HCT116 (cell line): ENCODE measurements at regions not wholly inside any gene's neighbourhood (a gene's known extent, or its start where the extent isn't known, plus 50 kb on each side); places are given as distances from the start of the nearest gene placed in this dataset.

ENCODE experiments used
- ATAC-seq: fragments of 200-7000 bp; cut with Tn5 transposase; 2 replicates; pipeline ENCODE4 v1.9.1; 2020; ENCODE audit warnings: mild to moderate bottlenecking, moderate library complexity
- BruUV-seq: library from RNA; stranded (reverse); fragments of 400-500 nt; replicated peaks from 2 replicates; lab custom pipeline; 2021; lab: Mats Ljungman, UMichigan
- CTCF ChIA-PET: fragments of 300-600 bp; sonication (Branson Sonifier 250); formaldehyde crosslinking; loops from one replicate; lab custom pipeline; 2021; ENCODE audit warnings: antibody characterized with exemption; lab: Charles Lee
- POLR2A ChIA-PET: fragments of 300-600, 350-600 bp; sonication (Branson Sonifier 250); formaldehyde crosslinking; loops from one replicate; lab custom pipeline; 2021; ENCODE audit warnings: antibody characterized with exemption; lab: Charles Lee
- RAD21 ChIA-PET, 2 experiments: fragments of 300-600 bp; sonication (Branson Sonifier 250); formaldehyde crosslinking; loops; one replicate each; lab custom pipeline; 2023; ENCODE audit warnings: low total read pairs in 2 of 2; ENCODE audit not compliant: uncharacterized antibody in 2 of 2, unreplicated experiment in 2 of 2, low non-redundant PET in 1 of 2; lab: Charles Lee
- DNase-seq: peaks from one replicate; pipeline ENCODE4 v3.0.0-alpha.2; 2010; ENCODE audit warnings: low read depth, low spot score
- H2AFZ ChIP-seq: fragments of 200-600 bp; shearing (Covaris generic), sonication (generic); 2 replicates; pipeline ENCODE4 v1.6.1; 2017; ENCODE audit warnings: low read depth, mixed run types, mixed read lengths, antibody characterized with exemption, low read length; ENCODE audit not compliant: poor library complexity, severe bottlenecking
- H3K27ac ChIP-seq: 2 replicates; pipeline ENCODE4 v1.5.1; 2012; ENCODE audit warnings: low read depth, low read length
- H3K27me3 ChIP-seq: fragments of 200-600 bp; sonication (generic); 2 replicates; pipeline ENCODE4 v1.6.1; 2016; ENCODE audit warnings: mixed run types, low read length, mixed read lengths; ENCODE audit not compliant: insufficient read depth
- H3K36me3 ChIP-seq, 2 experiments: fragments of 200-500 bp in 1 of 2; fragments of 200-600 bp in 1 of 2; sonication (Bioruptor generic) in 1 of 2; sonication (generic) in 1 of 2; 2 replicates each; pipeline versions ENCODE4 v1.5.1 to v1.6.1; 2014 to 2016; ENCODE audit warnings: low read length in 2 of 2, inconsistent platforms in 1 of 2, mixed read lengths in 1 of 2, mixed run types in 1 of 2; ENCODE audit not compliant: insufficient read depth in 2 of 2, control insufficient read depth in 1 of 2
- H3K4me1 ChIP-seq, 2 experiments: fragments of 200-600 bp in 1 of 2; sonication (generic) in 1 of 2; 2 replicates each; pipeline versions ENCODE4 v1.5.1 to v1.6.1; 2012 to 2017; ENCODE audit warnings: low read length in 2 of 2, inconsistent platforms in 1 of 2, mild to moderate bottlenecking in 1 of 2, mixed read lengths in 1 of 2, mixed run types in 1 of 2, moderate library complexity in 1 of 2; ENCODE audit not compliant: insufficient read depth in 2 of 2, control insufficient read depth in 1 of 2
- H3K4me2 ChIP-seq: fragments of 200-600 bp; sonication (generic); 2 replicates; pipeline ENCODE4 v1.6.1; 2017; ENCODE audit warnings: mixed run types, low read length, mixed read lengths
- H3K4me3 ChIP-seq, 2 experiments: fragments of 200-600 bp in 1 of 2; sonication (generic) in 1 of 2; replicated peaks in 1 of 2; 2 replicates each; pipeline ENCODE4 v1.5.1; 2011 to 2016; ENCODE audit warnings: low read length in 2 of 2, control low read depth in 1 of 2, low read depth in 1 of 2, mild to moderate bottlenecking in 1 of 2, mixed read lengths in 1 of 2, mixed run types in 1 of 2
- H3K79me2 ChIP-seq: fragments of 200-600 bp; sonication (generic); 2 replicates; pipeline ENCODE4 v1.6.1; 2017; ENCODE audit warnings: mild to moderate bottlenecking, mixed run types, low read length, moderate library complexity, mixed read lengths; ENCODE audit not compliant: insufficient read depth
- H3K9ac ChIP-seq: fragments of 200-600 bp; sonication (generic); 2 replicates; pipeline ENCODE4 v1.6.1; 2016; ENCODE audit warnings: low read length, mixed read lengths
- H3K9me2 ChIP-seq: fragments of 200-600 bp; sonication (generic), shearing (Covaris generic); 2 replicates; pipeline ENCODE4 v1.6.1; 2017; ENCODE audit warnings: mixed run types, mild to moderate bottlenecking, moderate library complexity; ENCODE audit not compliant: insufficient read depth
- H3K9me3 ChIP-seq, 2 experiments: fragments of 200-500 bp in 1 of 2; fragments of 200-600 bp in 1 of 2; sonication (Bioruptor generic) in 1 of 2; sonication (generic) in 1 of 2; 2 replicates each; pipeline ENCODE4 v1.6.1; 2014 to 2017; ENCODE audit warnings: low read length in 2 of 2, mixed read lengths in 2 of 2, inconsistent platforms in 1 of 2, low read depth in 1 of 2, mild to moderate bottlenecking in 1 of 2, mixed run types in 1 of 2, moderate library complexity in 1 of 2; ENCODE audit not compliant: control insufficient read depth in 1 of 2, insufficient read depth in 1 of 2
- H4K20me1 ChIP-seq: fragments of 200-600 bp; sonication (generic), shearing (Covaris generic); 2 replicates; pipeline ENCODE4 v1.6.1; 2017; ENCODE audit warnings: mixed run types, mild to moderate bottlenecking, moderate library complexity; ENCODE audit not compliant: insufficient read depth
- ATF3 ChIP-seq: IDR thresholded peaks from 2 replicates; pipeline ENCODE4 v1.6.1; 2012
- CBX3 ChIP-seq: IDR thresholded peaks from 2 replicates; pipeline ENCODE4 v1.6.1; 2012; ENCODE audit warnings: low read depth
- EGR1 ChIP-seq: IDR thresholded peaks from 2 replicates; pipeline ENCODE4 v1.6.1; 2012; ENCODE audit warnings: low read depth
- EZH2 ChIP-seq: fragments of 200-600 bp; sonication (generic); IDR thresholded peaks from 2 replicates; pipeline ENCODE4 v1.6.1; 2017; ENCODE audit warnings: antibody characterized with exemption, mixed run types
- EZH2phosphoT487 ChIP-seq: fragments of 200-600 bp; IDR thresholded peaks from 2 replicates; pipeline ENCODE4 v1.6.1; 2018; ENCODE audit warnings: antibody characterized with exemption, borderline replicate concordance
- FOSL1 ChIP-seq: IDR thresholded peaks from 2 replicates; pipeline ENCODE4 v1.6.1; 2012; ENCODE audit warnings: low read depth
- JUND ChIP-seq: IDR thresholded peaks from 2 replicates; pipeline ENCODE4 v1.6.1; 2012
- POLR2A ChIP-seq: IDR thresholded peaks from 2 replicates; pipeline ENCODE4 v1.7.0; 2011; ENCODE audit warnings: borderline replicate concordance; ENCODE audit not compliant: insufficient read depth, insufficient read length; ENCODE audit errors: extremely low read depth
- POLR2AphosphoS5 ChIP-seq: IDR thresholded peaks from 2 replicates; pipeline ENCODE4 v1.6.1; 2011; ENCODE audit warnings: mild to moderate bottlenecking, low read depth, low read length, moderate library complexity
- RAD21 ChIP-seq: IDR thresholded peaks from 2 replicates; pipeline ENCODE4 v1.6.1; 2012; ENCODE audit warnings: low read depth, mild to moderate bottlenecking
- REST ChIP-seq: IDR thresholded peaks from 2 replicates; pipeline ENCODE4 v1.6.1; 2012; ENCODE audit warnings: low read depth
- SP1 ChIP-seq: IDR thresholded peaks from 2 replicates; pipeline ENCODE4 v1.6.1; 2012; ENCODE audit warnings: low read depth
- SRF ChIP-seq: IDR thresholded peaks from 2 replicates; pipeline ENCODE4 v1.6.1; 2012; ENCODE audit warnings: low read depth
- TCF7L2 ChIP-seq: IDR thresholded peaks from 2 replicates; pipeline ENCODE4 v1.7.0; 2011; ENCODE audit warnings: borderline replicate concordance, inconsistent platforms; ENCODE audit not compliant: insufficient read depth, insufficient read length; ENCODE audit errors: extremely low read depth
- YY1 ChIP-seq: IDR thresholded peaks from 2 replicates; pipeline ENCODE4 v1.6.1; 2011; ENCODE audit warnings: low read length, low read depth, moderate library complexity, mild to moderate bottlenecking; ENCODE audit not compliant: insufficient replicate concordance; ENCODE audit errors: extremely low read depth
- ZBTB33 ChIP-seq: IDR thresholded peaks from 2 replicates; pipeline ENCODE4 v1.6.1; 2011; ENCODE audit warnings: mild to moderate bottlenecking, low read length, moderate library complexity; ENCODE audit not compliant: insufficient replicate concordance; ENCODE audit errors: extremely low read depth
- ZFX ChIP-seq: fragments of 450-650 bp; IDR thresholded peaks from 2 replicates; pipeline ENCODE4 v1.6.1; 2017
- ZNF274 ChIP-seq: fragments of 200-500 bp; sonication (Bioruptor generic); IDR thresholded peaks from 2 replicates; pipeline ENCODE4 v1.6.1; 2014; ENCODE audit warnings: mild to moderate bottlenecking, low read depth, low read length, inconsistent platforms
- intact Hi-C: fragments of 100-400 bp; cut with micrococcal nuclease; formaldehyde crosslinking; loops from 2 replicates; pipeline ENCODE4 v1.10.0; 2022
- TF ChIP-seq, protein P1 (sequence below), 3 experiments: fragments of 200-600 bp in 1 of 3; sonication (generic) in 1 of 3; IDR thresholded peaks in 2 of 3; conservative IDR thresholded peaks in 1 of 3; 2 replicates each; pipeline ENCODE4 v1.5.1; 2012 to 2017; ENCODE audit warnings: low read depth in 2 of 3, low read length in 2 of 3, antibody characterized with exemption in 1 of 3, borderline replicate concordance in 1 of 3, control low read depth in 1 of 3, mild to moderate bottlenecking in 1 of 3, mixed read lengths in 1 of 3, mixed run types in 1 of 3, moderate library complexity in 1 of 3; ENCODE audit not compliant: insufficient read depth in 1 of 3
- TF ChIP-seq, protein P2 (sequence below): IDR thresholded peaks from 2 replicates; pipeline ENCODE4 v1.6.1; 2012

DNA sequence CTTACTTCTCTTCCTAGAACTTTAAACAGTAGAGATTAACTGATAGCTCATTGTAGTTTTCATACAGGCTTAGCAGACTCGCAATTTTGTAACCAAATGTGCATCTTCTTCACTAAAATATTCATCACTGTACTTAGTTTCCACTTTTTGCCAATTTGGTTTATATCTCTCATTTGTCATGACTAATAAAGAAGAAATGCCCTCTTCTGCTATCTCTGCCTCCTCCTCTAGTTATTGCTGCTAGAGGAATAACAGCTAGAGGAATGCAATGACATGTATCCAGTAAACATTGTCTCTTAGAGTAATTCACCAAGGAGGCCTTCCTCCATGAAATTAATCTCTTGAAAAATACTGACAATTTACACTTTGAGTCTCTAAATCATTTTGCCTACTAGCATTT is 115.5 kb upstream of the COX10 start:
- TF ChIP-seq POLR2AphosphoS5, result no peak
- TF ChIP-seq ATF3, result no peak
- TF ChIP-seq EZH2phosphoT487, result no peak
- no peak for TF ChIP-seq ZBTB33
- TF ChIP-seq REST, result no peak
- no peak for TF ChIP-seq FOSL1
- TF ChIP-seq CBX3, result no peak
- TF ChIP-seq EGR1, result no peak
- no peak for TF ChIP-seq SP1
- TF ChIP-seq POLR2A, result no peak
- TF ChIP-seq, protein P1, sequence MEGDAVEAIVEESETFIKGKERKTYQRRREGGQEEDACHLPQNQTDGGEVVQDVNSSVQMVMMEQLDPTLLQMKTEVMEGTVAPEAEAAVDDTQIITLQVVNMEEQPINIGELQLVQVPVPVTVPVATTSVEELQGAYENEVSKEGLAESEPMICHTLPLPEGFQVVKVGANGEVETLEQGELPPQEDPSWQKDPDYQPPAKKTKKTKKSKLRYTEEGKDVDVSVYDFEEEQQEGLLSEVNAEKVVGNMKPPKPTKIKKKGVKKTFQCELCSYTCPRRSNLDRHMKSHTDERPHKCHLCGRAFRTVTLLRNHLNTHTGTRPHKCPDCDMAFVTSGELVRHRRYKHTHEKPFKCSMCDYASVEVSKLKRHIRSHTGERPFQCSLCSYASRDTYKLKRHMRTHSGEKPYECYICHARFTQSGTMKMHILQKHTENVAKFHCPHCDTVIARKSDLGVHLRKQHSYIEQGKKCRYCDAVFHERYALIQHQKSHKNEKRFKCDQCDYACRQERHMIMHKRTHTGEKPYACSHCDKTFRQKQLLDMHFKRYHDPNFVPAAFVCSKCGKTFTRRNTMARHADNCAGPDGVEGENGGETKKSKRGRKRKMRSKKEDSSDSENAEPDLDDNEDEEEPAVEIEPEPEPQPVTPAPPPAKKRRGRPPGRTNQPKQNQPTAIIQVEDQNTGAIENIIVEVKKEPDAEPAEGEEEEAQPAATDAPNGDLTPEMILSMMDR (IDR thresholded peaks at IDR 0.05 in 2 of 3, conservative IDR thresholded peaks at IDR 0.05 in 1 of 3; ENCODE audit: borderline replicate concordance in 1 of 3, insufficient read depth in 1 of 3, low read depth in 2 of 3, low read length in 2 of 3), result no peak
- no peak for TF ChIP-seq RAD21
- TF ChIP-seq YY1, result no peak
- no peak for TF ChIP-seq JUND
- no peak for TF ChIP-seq TCF7L2
- no peak for TF ChIP-seq ZNF274
- TF ChIP-seq EZH2, result no peak
- TF ChIP-seq, protein P2, sequence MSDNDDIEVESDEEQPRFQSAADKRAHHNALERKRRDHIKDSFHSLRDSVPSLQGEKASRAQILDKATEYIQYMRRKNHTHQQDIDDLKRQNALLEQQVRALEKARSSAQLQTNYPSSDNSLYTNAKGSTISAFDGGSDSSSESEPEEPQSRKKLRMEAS, result no peak
- no peak for TF ChIP-seq SRF
- TF ChIP-seq ZFX, result no peak
- Histone ChIP-seq H3K79me2 (no peaks in the 10 kb centered on the region), H3K4me1 (no peaks in the 10 kb centered on the region), H3K36me3 (no peaks in the 10 kb centered on the region), H3K27me3 (no peaks in the 10 kb centered on the region), H2AFZ (no peak overlapping the region), H3K4me3 (no peak overlapping the region), H3K9me2 (no peaks in the 10 kb centered on the region), H3K9ac (no peak overlapping the region), H3K4me2 (no peak overlapping the region), H3K9me3 (no peaks in the 10 kb centered on the region), H3K27ac (no peak overlapping the region), H4K20me1 (no peaks in the 10 kb centered on the region)
- intact Hi-C loops, result no loop called here
- ATAC-seq (no peak), DNase-seq (no peak)
- no TSS peak for BruUV-seq
- ChIA-PET POLR2A (no interaction called here), RAD21 (no interaction called here), CTCF (no interaction called here)
